PC-3 (cell line): ENCODE measurements at regions not wholly inside any gene's neighbourhood (a gene's known extent, or its start where the extent isn't known, plus 50 kb on each side); places are given as distances from the start of the nearest gene placed in this dataset.

Experiments used
- ATAC-seq: fragments of 200-7000 bp; cut with Tn5 transposase; 2 replicates; pipeline ENCODE4 v1.9.1; 2020; ENCODE audit warnings: mild to moderate bottlenecking, moderate library complexity
- BruUV-seq: library from RNA; stranded (reverse); fragments of 400-500 nt; replicated peaks from 2 replicates; lab custom pipeline; 2021; lab: Mats Ljungman, UMichigan
- CTCF ChIA-PET: fragments of 300-600 bp; sonication (Branson Sonifier 250); formaldehyde crosslinking; loops from one replicate; lab custom pipeline; 2022; ENCODE audit warnings: antibody characterized with exemption; lab: Charles Lee
- POLR2A ChIA-PET: fragments of 300-600 bp; sonication (Branson Sonifier 250); formaldehyde crosslinking; loops from one replicate; lab custom pipeline; 2022; ENCODE audit warnings: antibody characterized with exemption; ENCODE audit not compliant: unreplicated experiment; lab: Charles Lee
- DNase-seq: peaks from one replicate; pipeline ENCODE4 v3.0.0-alpha.2; 2015
- H2AFZ ChIP-seq: fragments of 300-600 bp; sonication (generic); 2 replicates; pipeline ENCODE4 v1.6.0; 2016; ENCODE audit warnings: antibody characterized with exemption, low read length
- H3F3A ChIP-seq: fragments of 300-600 bp; sonication (generic); one replicate; pipeline ENCODE4 v1.6.0; 2017; ENCODE audit warnings: antibody characterized with exemption, low read length, control low read depth, mild to moderate bottlenecking; ENCODE audit not compliant: unreplicated experiment
- H3K27ac ChIP-seq: fragments of 300-600 bp; sonication (generic); 2 replicates; pipeline ENCODE4 v1.5.1; 2016; ENCODE audit warnings: mild to moderate bottlenecking, low read length
- H3K27me3 ChIP-seq: fragments of 300-600 bp; sonication (generic); 2 replicates; pipeline ENCODE4 v1.6.1; 2016; ENCODE audit warnings: low read length, mixed read lengths
- H3K36me3 ChIP-seq: fragments of 300-600 bp; sonication (generic); 2 replicates; pipeline ENCODE4 v1.6.1; 2016; ENCODE audit warnings: low read depth, mixed run types, low read length, mixed read lengths
- H3K4me1 ChIP-seq: fragments of 300-600 bp; sonication (generic); 2 replicates; pipeline ENCODE4 v1.5.1; 2016; ENCODE audit warnings: low read length; ENCODE audit not compliant: insufficient read depth
- H3K4me2 ChIP-seq: fragments of 300-600 bp; sonication (generic); 2 replicates; pipeline ENCODE4 v1.6.0; 2016; ENCODE audit warnings: low read length
- H3K4me3 ChIP-seq: fragments of 300-600 bp; sonication (generic); 2 replicates; pipeline ENCODE4 v1.5.1; 2016; ENCODE audit warnings: mild to moderate bottlenecking, low read length, mixed read lengths
- H3K79me2 ChIP-seq: fragments of 300-600 bp; sonication (generic); 2 replicates; pipeline ENCODE4 v1.6.1; 2017; ENCODE audit warnings: low read length, mixed read lengths
- H3K9ac ChIP-seq: fragments of 300-600 bp; sonication (generic); 2 replicates; pipeline ENCODE4 v1.6.0; 2016; ENCODE audit warnings: mild to moderate bottlenecking, low read length
- H3K9me2 ChIP-seq: fragments of 300-600 bp; sonication (generic); replicated peaks from 2 replicates; pipeline ENCODE4 v1.6.1; 2016; ENCODE audit warnings: mixed run types, low read length, mixed read lengths
- H3K9me3 ChIP-seq: fragments of 300-600 bp; sonication (generic); 2 replicates; pipeline ENCODE4 v1.6.1; 2016; ENCODE audit warnings: low read length, mixed read lengths
- H4K20me1 ChIP-seq: fragments of 300-600 bp; sonication (generic); 2 replicates; pipeline ENCODE4 v1.6.1; 2016; ENCODE audit warnings: low read length, mixed read lengths
- CTCF ChIP-seq: fragments of 300-600 bp; sonication (generic); conservative IDR thresholded peaks from 2 replicates; pipeline ENCODE4 v1.5.1; 2017; ENCODE audit warnings: antibody characterized with exemption, low read depth, mild to moderate bottlenecking, low read length
- EZH2 ChIP-seq: fragments of 300-600 bp; sonication (generic); IDR thresholded peaks from one replicate; pipeline ENCODE4 v1.6.1; 2017; ENCODE audit warnings: antibody characterized with exemption, mild to moderate bottlenecking, low read length; ENCODE audit not compliant: unreplicated experiment
- EZH2phosphoT487 ChIP-seq: fragments of 300-600 bp; sonication (generic); IDR thresholded peaks from 2 replicates; pipeline ENCODE4 v1.6.1; 2018; ENCODE audit warnings: mild to moderate bottlenecking, antibody characterized with exemption, low read length, borderline replicate concordance
- intact Hi-C: fragments of 100-400 bp; cut with micrococcal nuclease; formaldehyde crosslinking; loops from 2 replicates; pipeline ENCODE4 v1.9.0; 2023

GRCh38 chr20:16842486-16843120, 94.4 kb downstream of the OTOR start:
- no peaks in the 10 kb centered on the region for H3K4me1 ChIP-seq
- no peaks in the 10 kb centered on the region for H3K36me3 ChIP-seq
- no peak overlapping the region for H2AFZ ChIP-seq
- ChIA-PET CTCF (no interaction called here), POLR2A (no interaction called here)
- H4K20me1 ChIP-seq: no peaks in the 10 kb centered on the region
- H3F3A ChIP-seq: no peaks in the 10 kb centered on the region
- no peaks in the 10 kb centered on the region for H3K9me3 ChIP-seq
- DNase-seq (no peak), ATAC-seq (no peak)
- no peak for TF ChIP-seq EZH2
- TF ChIP-seq CTCF: no peak
- TF ChIP-seq EZH2phosphoT487: no peak
- H3K27me3 ChIP-seq: peaks cover 62% of the 10 kb centered on the region
- no peak overlapping the region for H3K27ac ChIP-seq
- H3K79me2 ChIP-seq: no peaks in the 10 kb centered on the region
- intact Hi-C loops: no loop called here
- no peak overlapping the region for H3K4me2 ChIP-seq
- no peak overlapping the region for H3K4me3 ChIP-seq
- no peaks in the 10 kb centered on the region for H3K9me2 ChIP-seq
- H3K9ac ChIP-seq: no peak overlapping the region
- BruUV-seq: no TSS peak

- H3K79me2 ChIP-seq: no peaks in the 10 kb centered on the region
- intact Hi-C loops: no loop called here
- ATAC-seq (no peak), DNase-seq (no peak)
- no peak overlapping the region for H2AFZ ChIP-seq
- ChIA-PET POLR2A (no interaction called here), CTCF (no interaction called here)
- H3K9me2 ChIP-seq: no peaks in the 10 kb centered on the region
- TF ChIP-seq EZH2phosphoT487 (no peak), EZH2 (no peak)
- no peak overlapping the region for H3K27ac ChIP-seq
- no peak overlapping the region for H3K4me3 ChIP-seq
- H3K4me2 ChIP-seq: no peak overlapping the region
- H3K4me1 ChIP-seq: no peaks in the 10 kb centered on the region
- H4K20me1 ChIP-seq: no peaks in the 10 kb centered on the region
- no peaks in the 10 kb centered on the region for H3K36me3 ChIP-seq
- H3K9ac ChIP-seq: no peak overlapping the region
- H3F3A ChIP-seq: no peaks in the 10 kb centered on the region
- H3K9me3 ChIP-seq: no peaks in the 10 kb centered on the region
- BruUV-seq: no TSS peak
- H3K27me3 ChIP-seq: peaks cover 64% of the 10 kb centered on the region
Measured at GRCh38 chr20:16844406-16844805, 96.2 kb downstream of the OTOR start.

- no peaks in the 10 kb centered on the region for H3K9me3 ChIP-seq
- no peak overlapping the region for H3K9ac ChIP-seq
- peaks cover 55% of the 10 kb centered on the region for H3K27me3 ChIP-seq
- TF ChIP-seq EZH2 (no peak), EZH2phosphoT487 (no peak), CTCF (no peak)
- DNase-seq (no peak), ATAC-seq (no peak)
- no peaks in the 10 kb centered on the region for H4K20me1 ChIP-seq
- H3F3A ChIP-seq: no peaks in the 10 kb centered on the region
- POLR2A ChIA-PET: interaction anchor here (0.5 kb wide), 1 partner anchor 10 kb away, joined by 3 read pairs; no protein-coding TSS in a partner anchor
- no peaks in the 10 kb centered on the region for H3K4me1 ChIP-seq
- no peaks in the 10 kb centered on the region for H3K9me2 ChIP-seq
- no peak overlapping the region for H3K4me3 ChIP-seq
- no peaks in the 10 kb centered on the region for H3K36me3 ChIP-seq
- no TSS peak for BruUV-seq
- H3K27ac ChIP-seq: no peak overlapping the region
- no peak overlapping the region for H3K4me2 ChIP-seq
- H2AFZ ChIP-seq: no peak overlapping the region
- H3K79me2 ChIP-seq: no peaks in the 10 kb centered on the region
- intact Hi-C loops: no loop called here
- CTCF ChIA-PET: no interaction called here
Measured at GRCh38 chr20:16846006-16846405, 97.8 kb downstream of the OTOR start.
